ENCODE measurements at regions not wholly inside any gene's neighbourhood (a gene's known extent, or its start where the extent isn't known, plus 50 kb on each side); places are given as distances from the start of the nearest gene placed in this dataset.

DNA sequence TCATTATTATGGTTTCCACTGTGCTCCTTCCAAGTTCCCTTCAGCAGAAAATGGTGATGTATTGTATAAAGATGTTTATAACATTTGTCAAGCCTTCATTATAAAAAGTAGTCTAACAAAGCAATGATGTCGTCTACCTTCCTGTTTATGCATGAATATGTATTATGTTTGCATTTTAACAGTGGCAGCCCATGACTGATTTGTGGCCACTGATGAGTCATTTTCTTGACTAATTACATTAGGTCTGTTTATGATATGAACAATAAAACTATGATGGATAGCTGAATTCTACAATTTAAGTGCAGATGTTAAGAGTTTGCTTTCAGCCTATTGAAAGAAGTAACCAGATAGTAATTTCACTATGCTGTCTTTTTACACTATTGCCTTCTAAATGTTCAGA, 75.4 kb upstream of the ADAMTS19 start:
- TF ChIP-seq, protein P1, sequence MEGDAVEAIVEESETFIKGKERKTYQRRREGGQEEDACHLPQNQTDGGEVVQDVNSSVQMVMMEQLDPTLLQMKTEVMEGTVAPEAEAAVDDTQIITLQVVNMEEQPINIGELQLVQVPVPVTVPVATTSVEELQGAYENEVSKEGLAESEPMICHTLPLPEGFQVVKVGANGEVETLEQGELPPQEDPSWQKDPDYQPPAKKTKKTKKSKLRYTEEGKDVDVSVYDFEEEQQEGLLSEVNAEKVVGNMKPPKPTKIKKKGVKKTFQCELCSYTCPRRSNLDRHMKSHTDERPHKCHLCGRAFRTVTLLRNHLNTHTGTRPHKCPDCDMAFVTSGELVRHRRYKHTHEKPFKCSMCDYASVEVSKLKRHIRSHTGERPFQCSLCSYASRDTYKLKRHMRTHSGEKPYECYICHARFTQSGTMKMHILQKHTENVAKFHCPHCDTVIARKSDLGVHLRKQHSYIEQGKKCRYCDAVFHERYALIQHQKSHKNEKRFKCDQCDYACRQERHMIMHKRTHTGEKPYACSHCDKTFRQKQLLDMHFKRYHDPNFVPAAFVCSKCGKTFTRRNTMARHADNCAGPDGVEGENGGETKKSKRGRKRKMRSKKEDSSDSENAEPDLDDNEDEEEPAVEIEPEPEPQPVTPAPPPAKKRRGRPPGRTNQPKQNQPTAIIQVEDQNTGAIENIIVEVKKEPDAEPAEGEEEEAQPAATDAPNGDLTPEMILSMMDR (conservative IDR thresholded peaks at IDR 0.05; ENCODE audit: low read depth, low read length) = no peak
- TF ChIP-seq EZH2phosphoT487 (IDR thresholded peaks at IDR 0.05; ENCODE audit: borderline replicate concordance, low read length) (no peak), EZH2 (IDR thresholded peaks at IDR 0.05; ENCODE audit: low read length, unreplicated experiment) (no peak)
